ENCODE measurements at regions not wholly inside any gene's neighbourhood (a gene's known extent, or its start where the extent isn't known, plus 50 kb on each side); places are given as distances from the start of the nearest gene placed in this dataset.
A peak's percentile ranks its signal among the peaks of the same experiment; 100 is the strongest.

GRCh38 chr18:27609221-27609620 lies 424.1 kb upstream of the CHST9 start:
- no peak overlapping the region for H3K4me3 ChIP-seq (ENCODE audit: low read length)
- DNase-seq (ENCODE audit: low read depth) = no peak
- TF ChIP-seq CTCF (conservative IDR thresholded peaks at IDR 0.05; ENCODE audit: low read depth, low read length) = no peak

GRCh38 chr18:27608742-27609141 lies 423.6 kb upstream of the CHST9 start:
- DNase-seq (ENCODE audit: low read depth) = no peak
- peak; percentile 61 for TF ChIP-seq CTCF (conservative IDR thresholded peaks at IDR 0.05; ENCODE audit: low read depth, low read length)
- no peak overlapping the region for H3K4me3 ChIP-seq (ENCODE audit: low read length)

GRCh38 chr18:27608174-27608573 lies 423.1 kb upstream of the CHST9 start:
- no peak overlapping the region for H3K4me3 ChIP-seq (ENCODE audit: low read length)
- no peak for TF ChIP-seq CTCF (conservative IDR thresholded peaks at IDR 0.05; ENCODE audit: low read depth, low read length)
- no peak for DNase-seq (ENCODE audit: low read depth)

DNA sequence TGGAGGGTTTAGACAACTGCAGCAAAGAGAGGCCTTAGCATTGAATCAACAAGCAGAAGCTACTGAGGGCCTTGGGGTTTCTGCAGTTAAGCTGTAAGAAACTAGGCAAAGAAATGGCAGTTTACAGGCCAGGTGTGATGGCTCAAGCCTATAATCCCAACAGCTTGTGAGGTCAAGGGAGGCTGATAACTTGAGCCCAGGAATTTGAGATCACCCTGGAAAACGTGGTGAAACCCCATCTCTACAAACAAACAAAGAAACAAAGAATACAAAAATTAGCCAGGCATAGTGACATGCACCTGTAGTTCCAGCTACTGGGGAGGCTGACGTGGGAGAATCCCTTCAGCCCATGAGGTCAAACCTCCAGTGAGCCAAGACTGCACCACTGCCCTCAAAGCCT lies 421.6 kb upstream of the CHST9 start:
- no peak for TF ChIP-seq CTCF (conservative IDR thresholded peaks at IDR 0.05; ENCODE audit: low read depth, low read length)
- H3K4me3 ChIP-seq (ENCODE audit: low read length) = no peak overlapping the region

DNA sequence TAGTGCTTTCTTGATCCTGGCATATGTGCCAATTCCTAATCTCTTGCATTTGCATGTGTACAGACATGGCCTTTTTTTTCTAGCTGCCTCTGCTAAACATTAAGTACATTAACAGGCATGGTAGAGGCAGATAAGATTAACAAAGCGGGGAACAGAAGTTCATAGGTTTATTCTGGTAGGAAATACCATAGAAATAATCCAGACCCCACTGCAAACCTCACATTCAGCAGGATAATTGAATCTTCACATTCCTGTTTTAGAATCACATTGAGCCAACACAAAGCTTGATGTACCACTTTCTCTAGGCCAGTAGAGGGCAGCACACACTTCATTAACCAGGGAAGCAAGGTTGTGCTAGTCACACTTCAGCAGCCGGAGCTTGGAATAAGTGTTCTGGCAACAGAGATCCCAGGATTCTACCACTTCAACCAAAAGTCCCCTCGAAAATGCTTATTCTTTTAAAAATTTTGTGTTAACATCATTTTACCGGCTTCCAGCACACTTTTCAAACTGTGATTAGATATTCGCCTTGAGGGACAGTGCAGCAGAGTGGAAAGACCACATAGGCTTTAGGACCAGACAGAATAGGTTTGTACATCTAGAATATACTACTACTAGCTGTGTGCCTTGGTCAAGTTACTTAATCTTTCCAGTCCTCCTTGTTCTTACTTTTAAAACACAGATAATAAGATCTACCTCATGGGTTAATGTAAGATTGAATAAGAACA lies 420.2 kb upstream of the CHST9 start:
- H3K4me3 ChIP-seq (ENCODE audit: low read length) = no peak overlapping the region
- peak; percentile 83 for TF ChIP-seq CTCF (conservative IDR thresholded peaks at IDR 0.05; ENCODE audit: low read depth, low read length)
- DNase-seq (ENCODE audit: low read depth) = peak; percentile 34

More for the DNA sequence above, 421.6 kb upstream of the CHST9 start:
- no peak for DNase-seq (ENCODE audit: low read depth)

DNA sequence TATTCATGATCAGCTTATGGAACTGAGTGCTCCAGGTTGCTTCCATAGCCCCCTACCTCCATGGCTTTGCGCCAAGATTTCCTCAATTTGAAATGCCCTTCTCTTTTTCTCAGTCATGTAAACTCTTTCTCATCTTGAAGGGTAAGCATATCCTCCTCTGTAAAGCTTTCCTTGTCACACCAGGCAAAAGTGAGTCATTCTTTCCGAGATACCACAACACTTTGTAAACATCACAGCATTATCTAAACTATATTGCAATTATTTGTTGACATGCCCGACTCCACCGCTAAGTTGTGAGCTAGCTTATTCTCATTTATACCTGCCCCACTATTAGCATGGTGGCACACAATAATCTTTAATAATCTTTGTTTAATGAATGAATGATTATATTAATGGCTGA lies 419.5 kb upstream of the CHST9 start:
- DNase-seq (ENCODE audit: low read depth) = no peak
- TF ChIP-seq CTCF (conservative IDR thresholded peaks at IDR 0.05; ENCODE audit: low read depth, low read length) = no peak
- no peak overlapping the region for H3K4me3 ChIP-seq (ENCODE audit: low read length)

- no peak for DNase-seq (ENCODE audit: low read depth)
- no peak overlapping the region for H3K4me3 ChIP-seq (ENCODE audit: low read length)
- TF ChIP-seq CTCF (conservative IDR thresholded peaks at IDR 0.05; ENCODE audit: low read depth, low read length) = no peak
Measured at GRCh38 chr18:27602092-27602491, 417.0 kb upstream of the CHST9 start.

Data from retinal pigment epithelial cell (primary cell).